Loucy (cell line): ENCODE measurements at regions not wholly inside any gene's neighbourhood (a gene's known extent, or its start where the extent isn't known, plus 50 kb on each side); places are given as distances from the start of the nearest gene placed in this dataset.

Source experiments
- H2AFZ ChIP-seq: fragments of 200-600 bp; sonication (generic); 2 replicates; pipeline ENCODE4 v1.6.0; 2016; ENCODE audit warnings: antibody characterized with exemption, mild to moderate bottlenecking, low read length, moderate library complexity
- H3F3A ChIP-seq: fragments of 200-600 bp; 2 replicates; pipeline ENCODE4 v1.6.0; 2016; ENCODE audit warnings: antibody characterized with exemption, low read depth, mild to moderate bottlenecking
- H3K27me3 ChIP-seq: fragments of 200-600 bp; sonication (generic); 2 replicates; pipeline ENCODE4 v1.6.1; 2014; ENCODE audit warnings: low read length, mild to moderate bottlenecking; ENCODE audit not compliant: insufficient read depth, poor library complexity, severe bottlenecking
- H3K36me3 ChIP-seq: fragments of 200-600 bp; sonication (generic); 2 replicates; pipeline ENCODE4 v1.6.1; 2016; ENCODE audit warnings: low read length; ENCODE audit not compliant: insufficient read depth
- H3K4me1 ChIP-seq: fragments of 200-600 bp; sonication (generic); 2 replicates; pipeline ENCODE4 v1.5.1; 2014; ENCODE audit warnings: low read length, mild to moderate bottlenecking; ENCODE audit not compliant: insufficient read depth, poor library complexity, severe bottlenecking
- H3K4me2 ChIP-seq: fragments of 200-600 bp; sonication (generic); 2 replicates; pipeline ENCODE4 v1.6.0; 2014; ENCODE audit warnings: antibody characterized with exemption, low read length, low read depth, mild to moderate bottlenecking; ENCODE audit not compliant: poor library complexity, severe bottlenecking
- H3K4me3 ChIP-seq: fragments of 200-600 bp; sonication (generic); 2 replicates; pipeline ENCODE4 v1.5.1; 2014; ENCODE audit warnings: low read length, mild to moderate bottlenecking, mixed read lengths; ENCODE audit not compliant: poor library complexity, severe bottlenecking
- H3K79me2 ChIP-seq: fragments of 200-600 bp; sonication (generic); 2 replicates; pipeline ENCODE4 v1.6.1; 2014; ENCODE audit warnings: low read length; ENCODE audit not compliant: insufficient read depth
- H3K9ac ChIP-seq: fragments of 200-600 bp; sonication (generic); 2 replicates; pipeline ENCODE4 v1.6.0; 2014; ENCODE audit warnings: mild to moderate bottlenecking, low read depth, low read length, moderate library complexity; ENCODE audit not compliant: poor library complexity, severe bottlenecking
- H3K9me2 ChIP-seq: fragments of 200-600 bp; sonication (generic); replicated peaks from 2 replicates; pipeline ENCODE4 v1.6.1; 2016; ENCODE audit warnings: low read depth, low read length, mixed read lengths
- H3K9me3 ChIP-seq: fragments of 200-600 bp; sonication (generic); 2 replicates; pipeline ENCODE4 v1.6.1; 2014; ENCODE audit warnings: mild to moderate bottlenecking, antibody characterized with exemption, low read length, low read depth; ENCODE audit not compliant: insufficient read depth
- H4K20me1 ChIP-seq: fragments of 200-600 bp; sonication (generic); 2 replicates; pipeline ENCODE4 v1.6.0; 2014; ENCODE audit warnings: antibody characterized with exemption, low read length, mild to moderate bottlenecking; ENCODE audit not compliant: insufficient read depth, poor library complexity, severe bottlenecking
- CTCF ChIP-seq: fragments of 200-600 bp; sonication (generic); conservative IDR thresholded peaks from 2 replicates; pipeline ENCODE4 v1.5.1; 2014; ENCODE audit warnings: mild to moderate bottlenecking, antibody characterized with exemption, low read length
- EZH2phosphoT487 ChIP-seq: fragments of 200-600 bp; IDR thresholded peaks from 2 replicates; pipeline ENCODE4 v1.6.1; 2018; ENCODE audit warnings: antibody characterized with exemption, mild to moderate bottlenecking, moderate library complexity, borderline replicate concordance

- Histone ChIP-seq H3K27me3 (no peaks in the 10 kb centered on the region), H4K20me1 (no peaks in the 10 kb centered on the region), H3K4me2 (no peak overlapping the region), H3K9me3 (no peaks in the 10 kb centered on the region), H3K4me3 (no peak overlapping the region), H3K36me3 (no peaks in the 10 kb centered on the region), H3K4me1 (no peaks in the 10 kb centered on the region), H3K9me2 (no peaks in the 10 kb centered on the region), H3K79me2 (no peaks in the 10 kb centered on the region), H3K9ac (no peak overlapping the region), H3F3A (no peaks in the 10 kb centered on the region), H2AFZ (no peak overlapping the region)
- no peak for TF ChIP-seq CTCF
- no peak for TF ChIP-seq EZH2phosphoT487
These were observed 1055.2 kb downstream of the IGSF11 start for GRCh38 chr3:117979466-117979865.

- no peaks in the 10 kb centered on the region for H3K4me1 ChIP-seq
- H3K9me3 ChIP-seq, result no peaks in the 10 kb centered on the region
- no peaks in the 10 kb centered on the region for H3K27me3 ChIP-seq
- TF ChIP-seq EZH2phosphoT487 (no peak), CTCF (no peak)
- H3K4me2 ChIP-seq, result no peak overlapping the region
- H3K9ac ChIP-seq, result no peak overlapping the region
- no peaks in the 10 kb centered on the region for H3K9me2 ChIP-seq
- no peaks in the 10 kb centered on the region for H4K20me1 ChIP-seq
- no peaks in the 10 kb centered on the region for H3K79me2 ChIP-seq
- H2AFZ ChIP-seq, result no peak overlapping the region
- H3K4me3 ChIP-seq, result no peak overlapping the region
- H3K36me3 ChIP-seq, result no peaks in the 10 kb centered on the region
- H3F3A ChIP-seq, result no peaks in the 10 kb centered on the region
These were observed 1047.4 kb downstream of the IGSF11 start for GRCh38 chr3:117987256-117987655.

- TF ChIP-seq EZH2phosphoT487 (no peak), CTCF (no peak)
- Histone ChIP-seq H3K79me2 (no peaks in the 10 kb centered on the region), H3K36me3 (no peaks in the 10 kb centered on the region), H3K9ac (no peak overlapping the region), H3K9me3 (no peaks in the 10 kb centered on the region), H3K4me1 (no peaks in the 10 kb centered on the region), H2AFZ (no peak overlapping the region), H3F3A (no peaks in the 10 kb centered on the region), H4K20me1 (no peaks in the 10 kb centered on the region), H3K27me3 (no peaks in the 10 kb centered on the region), H3K4me3 (no peak overlapping the region), H3K9me2 (no peaks in the 10 kb centered on the region), H3K4me2 (no peak overlapping the region)
These were observed 1044.7 kb downstream of the IGSF11 start for GRCh38 chr3:117989982-117990381.
